Pancreas (tissue), 10 donors: ENCODE measurements at regions not wholly inside any gene's neighbourhood (a gene's known extent, or its start where the extent isn't known, plus 50 kb on each side); places are given as distances from the start of the nearest gene placed in this dataset.

Experiments used
- ATAC-seq, 4 donors: fragments of 200-7000 bp; cut with Tn5 transposase; one replicate each; pipeline versions ENCODE4 v1.8.0 to v1.9.1; 2020; ENCODE audit warnings: mild to moderate bottlenecking in 4 of 4, moderate library complexity in 4 of 4
- DNase-seq, 6 donors: peaks; one replicate each; pipeline ENCODE4 v3.0.0-alpha.2; 2020
- FAIRE-seq: peaks from 2 replicates; lab custom pipeline; 2012; peaks lifted over from hg19 to GRCh38; lab: Jason Lieb, UNC
- H3K27ac ChIP-seq, 4 donors: fragments of 200-600 bp; sonication (generic); 1 replicate in 3 of 4; 2 replicates in 1 of 4; pipeline versions ENCODE4 v1.5.0 to v1.8.0; 2020
- H3K27me3 ChIP-seq, 4 donors: fragments of 200-600 bp; one replicate each; pipeline ENCODE4 v1.8.0; 2021
- H3K36me3 ChIP-seq, 3 donors: fragments of 200-600 bp; sonication (generic) in 1 of 3; one replicate each; pipeline versions ENCODE4 v1.5.0 to v1.8.0; 2020 to 2021
- H3K4me1 ChIP-seq, 3 donors: fragments of 200-600 bp; one replicate each; pipeline ENCODE4 v1.8.0; 2021
- H3K4me3 ChIP-seq, 4 donors: fragments of 200-600 bp; sonication (generic) in 2 of 4; one replicate each; pipeline versions ENCODE4 v1.5.0 to v1.8.0; 2020 to 2021
- H3K9me3 ChIP-seq, 4 donors: fragments of 200-600 bp; one replicate each; pipeline ENCODE4 v1.8.0; 2021
- WGBS, 2 donors: extraction: QIAGEN DNeasy Blood & Tissue Kit; methylation state at CpG; one replicate each; pipeline ENCODE4 v1.1.7; 2013; 5-methylcytosine and 5-hydroxymethylcytosine counted together
- intact Hi-C, 3 donors: fragments of 100-400 bp; cut with DNase I; formaldehyde crosslinking; loops; one replicate each; pipeline versions ENCODE4 v1.11.1 to v1.14.2; 2022
- TF ChIP-seq, protein P1 (sequence below), 4 donors: fragments of 200-600 bp; sonication (generic) in 3 of 4; IDR thresholded peaks; one replicate each; pipeline versions ENCODE4 v1.5.0 to v1.8.0; 2021; ENCODE audit warnings: antibody characterized with exemption in 4 of 4
- donor health status: healthy with polysubstance abuse.
- donor health status: DM: no; HTN: no; CAD: no; lungs with moderate emphysema.
- donor health status: DM: no; HTN: no; CAD: no.
- donor health status: control.
- donor health status: control.
- donor health status: Bipolar disorder and iron deficiency.
- donor health status: DM: yes; HTN: yes; CAD: no.
- donor health status: DM: no; HTN: no; CAD: no.
- donor health status: DM: no; HTN: no; CAD: no.
- donor health status: DM: yes; HTN: yes; CAD: no.

DNA sequence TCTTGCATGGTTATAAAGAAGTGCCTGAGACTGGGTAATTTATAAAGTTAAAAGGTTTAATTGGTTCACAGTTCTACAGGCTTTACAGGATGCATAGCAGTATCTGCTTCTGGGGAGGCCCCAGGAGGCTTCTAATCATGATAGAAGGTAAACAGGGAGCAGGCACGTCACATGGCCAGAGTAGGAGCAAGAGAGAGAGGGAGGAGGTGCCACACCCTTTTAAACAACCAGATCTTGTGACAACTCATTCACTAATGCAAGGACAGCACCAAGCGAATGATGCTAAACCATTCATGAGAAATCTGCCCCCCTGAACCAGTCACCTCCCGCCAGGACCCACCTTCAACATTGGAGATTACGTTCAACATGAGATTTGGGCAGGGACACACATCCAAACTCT, 141.1 kb downstream of the EN1 start:
- Histone ChIP-seq H3K4me1 (no peaks in the 10 kb centered on the region), H3K36me3 (no peaks in the 10 kb centered on the region), H3K27ac (no peak overlapping the region), H3K9me3 (no peaks in the 10 kb centered on the region), H3K27me3 (no peaks in the 10 kb centered on the region), H3K4me3 (no peak overlapping the region)
- TF ChIP-seq, protein P1, sequence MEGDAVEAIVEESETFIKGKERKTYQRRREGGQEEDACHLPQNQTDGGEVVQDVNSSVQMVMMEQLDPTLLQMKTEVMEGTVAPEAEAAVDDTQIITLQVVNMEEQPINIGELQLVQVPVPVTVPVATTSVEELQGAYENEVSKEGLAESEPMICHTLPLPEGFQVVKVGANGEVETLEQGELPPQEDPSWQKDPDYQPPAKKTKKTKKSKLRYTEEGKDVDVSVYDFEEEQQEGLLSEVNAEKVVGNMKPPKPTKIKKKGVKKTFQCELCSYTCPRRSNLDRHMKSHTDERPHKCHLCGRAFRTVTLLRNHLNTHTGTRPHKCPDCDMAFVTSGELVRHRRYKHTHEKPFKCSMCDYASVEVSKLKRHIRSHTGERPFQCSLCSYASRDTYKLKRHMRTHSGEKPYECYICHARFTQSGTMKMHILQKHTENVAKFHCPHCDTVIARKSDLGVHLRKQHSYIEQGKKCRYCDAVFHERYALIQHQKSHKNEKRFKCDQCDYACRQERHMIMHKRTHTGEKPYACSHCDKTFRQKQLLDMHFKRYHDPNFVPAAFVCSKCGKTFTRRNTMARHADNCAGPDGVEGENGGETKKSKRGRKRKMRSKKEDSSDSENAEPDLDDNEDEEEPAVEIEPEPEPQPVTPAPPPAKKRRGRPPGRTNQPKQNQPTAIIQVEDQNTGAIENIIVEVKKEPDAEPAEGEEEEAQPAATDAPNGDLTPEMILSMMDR (IDR thresholded peaks at IDR 0.05), result no peak
- FAIRE-seq (no peak), ATAC-seq (no peak), DNase-seq (no peak)
- intact Hi-C loops, result no loop called here
- WGBS, 2 donors, result 77% methylated on average over 4 of the region's 4 CpGs

DNA sequence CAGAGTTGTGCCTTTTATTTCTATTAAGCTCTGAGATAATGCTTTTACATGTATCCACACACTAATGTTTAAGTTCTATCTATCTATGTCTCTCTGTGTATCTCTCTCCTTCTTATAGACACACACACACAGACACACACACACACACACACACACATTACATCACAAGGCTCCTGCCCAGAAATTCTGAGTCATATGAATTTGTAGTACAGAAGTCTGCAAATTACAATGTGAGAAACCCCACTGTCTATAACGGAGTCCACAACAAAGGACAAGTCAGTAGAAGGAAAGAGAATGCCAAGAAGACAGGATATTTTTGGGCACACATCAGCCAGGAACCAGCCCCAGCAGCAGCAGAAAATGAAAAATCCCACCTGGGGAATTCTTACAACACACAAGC, 142.4 kb downstream of the EN1 start:
- DNase-seq (no peak), FAIRE-seq (no peak), ATAC-seq (no peak)
- no peaks in the 10 kb centered on the region for H3K9me3 ChIP-seq
- WGBS, 2 donors, result 74 to 76% methylated on average over 1 of the region's 1 CpG
- H3K4me1 ChIP-seq, result no peaks in the 10 kb centered on the region
- intact Hi-C loops, result no loop called here
- H3K27ac ChIP-seq, result no peak overlapping the region
- no peaks in the 10 kb centered on the region for H3K27me3 ChIP-seq
- TF ChIP-seq, protein P1 (IDR thresholded peaks at IDR 0.05), result no peak
- no peak overlapping the region for H3K4me3 ChIP-seq
- H3K36me3 ChIP-seq, result no peaks in the 10 kb centered on the region

DNA sequence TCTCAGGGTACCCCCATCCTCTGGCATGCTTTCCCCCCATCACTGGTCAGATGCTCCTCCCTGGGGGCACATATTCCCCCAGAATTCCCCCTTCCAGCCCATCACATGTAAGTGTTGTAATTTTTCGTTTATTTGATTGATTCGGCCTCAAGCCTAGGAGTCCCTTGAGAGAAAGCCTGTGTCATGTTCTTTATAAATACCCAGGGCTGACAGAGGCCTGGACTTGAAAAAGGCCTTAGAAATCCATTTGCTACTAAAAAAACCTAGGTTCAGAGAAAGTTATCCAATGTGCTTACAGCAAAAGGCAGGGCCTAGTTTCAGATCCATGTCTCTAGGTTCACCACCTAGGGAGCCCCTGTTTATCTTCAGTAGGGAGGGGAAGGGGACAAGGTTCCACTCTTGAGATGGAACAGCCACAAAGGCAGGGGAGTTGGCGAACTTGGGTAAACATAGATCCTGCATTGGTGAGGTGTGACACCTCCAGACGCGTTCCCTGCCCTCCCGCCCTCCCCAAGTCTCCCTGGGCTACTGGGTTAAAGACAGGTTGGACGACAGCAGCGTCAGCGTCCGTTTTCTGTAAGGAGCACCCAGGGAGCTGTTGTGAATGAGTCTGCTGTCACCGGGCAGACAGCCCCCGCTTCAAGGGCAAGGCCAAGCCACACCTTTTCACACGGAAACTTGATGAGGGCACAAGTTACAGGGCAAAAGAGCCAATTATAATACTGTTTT, 147.8 kb downstream of the EN1 start:
- Histone ChIP-seq H3K4me1 (no peaks in the 10 kb centered on the region), H3K27ac (no peak overlapping the region), H3K36me3 (no peaks in the 10 kb centered on the region), H3K27me3 (no peaks in the 10 kb centered on the region), H3K9me3 (no peaks in the 10 kb centered on the region), H3K4me3 (no peak overlapping the region)
- 56 to 62% methylated on average over 13 of the region's 13 CpGs for WGBS, 2 donors
- FAIRE-seq (no peak), DNase-seq (no peak), ATAC-seq (no peak)
- intact Hi-C loops, result no loop called here
- TF ChIP-seq, protein P1 (IDR thresholded peaks at IDR 0.05), result no peak

DNA sequence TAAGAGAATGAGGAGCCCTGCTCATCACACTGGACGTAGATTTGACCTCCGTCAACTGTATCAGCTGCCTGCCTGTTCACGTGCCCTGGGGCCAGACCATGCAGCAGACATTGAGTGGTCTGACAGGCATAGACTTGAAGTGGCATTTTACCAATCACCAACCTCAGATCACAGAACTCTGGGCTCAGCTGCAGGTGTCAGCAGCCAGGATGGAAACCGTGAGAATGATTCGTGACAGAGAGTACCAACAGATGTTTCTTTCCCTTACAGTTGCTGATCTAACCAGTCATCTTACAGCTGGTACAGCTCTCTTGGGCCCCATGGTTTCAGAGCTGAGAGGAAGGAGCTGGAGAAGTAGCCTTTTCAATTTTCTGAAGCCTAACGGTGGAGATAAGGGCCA, 148.9 kb downstream of the EN1 start:
- TF ChIP-seq, protein P1 (IDR thresholded peaks at IDR 0.05), result no peak
- FAIRE-seq (no peak), DNase-seq (no peak), ATAC-seq (no peak)
- intact Hi-C loops, result no loop called here
- H3K4me1 ChIP-seq, result no peaks in the 10 kb centered on the region
- no peak overlapping the region for H3K4me3 ChIP-seq
- H3K36me3 ChIP-seq, result no peaks in the 10 kb centered on the region
- no peak overlapping the region for H3K27ac ChIP-seq
- H3K9me3 ChIP-seq, result no peaks in the 10 kb centered on the region
- H3K27me3 ChIP-seq, result no peaks in the 10 kb centered on the region
- 71 to 72% methylated on average over 6 of the region's 6 CpGs for WGBS, 2 donors

DNA sequence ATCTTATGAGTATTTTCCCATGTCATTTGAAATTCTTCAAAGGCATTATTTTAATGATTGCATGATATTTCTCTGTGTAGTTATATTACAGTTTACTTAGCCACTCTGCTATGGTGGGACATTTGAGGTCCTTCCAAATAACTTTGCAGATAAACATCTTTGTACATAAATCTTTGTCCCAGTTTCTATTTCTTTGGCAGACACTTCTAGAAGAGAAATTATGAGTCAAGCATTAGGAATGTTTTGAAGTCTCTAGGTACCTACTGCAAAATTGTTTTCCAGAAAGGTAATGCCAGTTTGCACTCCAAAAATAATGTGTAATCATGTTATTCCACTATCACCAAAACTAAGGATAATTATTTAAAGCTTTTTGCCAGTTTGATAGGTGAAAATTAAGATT, 149.7 kb downstream of the EN1 start:
- no peaks in the 10 kb centered on the region for H3K9me3 ChIP-seq
- H3K27me3 ChIP-seq, result no peaks in the 10 kb centered on the region
- DNase-seq, result no peak
- no peaks in the 10 kb centered on the region for H3K4me1 ChIP-seq
- intact Hi-C loops, result no loop called here
- peak in 1 of 4 donors; percentile 19 for ATAC-seq
- H3K4me3 ChIP-seq, result no peak overlapping the region
- no peak overlapping the region for H3K27ac ChIP-seq
- no peak for FAIRE-seq
- TF ChIP-seq, protein P1 (IDR thresholded peaks at IDR 0.05), result no peak
- no peaks in the 10 kb centered on the region for H3K36me3 ChIP-seq
